Loucy (cell line): ENCODE measurements at regions not wholly inside any gene's neighbourhood (a gene's known extent, or its start where the extent isn't known, plus 50 kb on each side); places are given as distances from the start of the nearest gene placed in this dataset.

ENCODE experiments used
- H2AFZ ChIP-seq: fragments of 200-600 bp; sonication (generic); 2 replicates; pipeline ENCODE4 v1.6.0; 2016; ENCODE audit warnings: antibody characterized with exemption, mild to moderate bottlenecking, low read length, moderate library complexity
- H3F3A ChIP-seq: fragments of 200-600 bp; 2 replicates; pipeline ENCODE4 v1.6.0; 2016; ENCODE audit warnings: antibody characterized with exemption, low read depth, mild to moderate bottlenecking
- H3K27me3 ChIP-seq: fragments of 200-600 bp; sonication (generic); 2 replicates; pipeline ENCODE4 v1.6.1; 2014; ENCODE audit warnings: low read length, mild to moderate bottlenecking; ENCODE audit not compliant: insufficient read depth, poor library complexity, severe bottlenecking
- H3K36me3 ChIP-seq: fragments of 200-600 bp; sonication (generic); 2 replicates; pipeline ENCODE4 v1.6.1; 2016; ENCODE audit warnings: low read length; ENCODE audit not compliant: insufficient read depth
- H3K4me1 ChIP-seq: fragments of 200-600 bp; sonication (generic); 2 replicates; pipeline ENCODE4 v1.5.1; 2014; ENCODE audit warnings: low read length, mild to moderate bottlenecking; ENCODE audit not compliant: insufficient read depth, poor library complexity, severe bottlenecking
- H3K4me2 ChIP-seq: fragments of 200-600 bp; sonication (generic); 2 replicates; pipeline ENCODE4 v1.6.0; 2014; ENCODE audit warnings: antibody characterized with exemption, low read length, low read depth, mild to moderate bottlenecking; ENCODE audit not compliant: poor library complexity, severe bottlenecking
- H3K4me3 ChIP-seq: fragments of 200-600 bp; sonication (generic); 2 replicates; pipeline ENCODE4 v1.5.1; 2014; ENCODE audit warnings: low read length, mild to moderate bottlenecking, mixed read lengths; ENCODE audit not compliant: poor library complexity, severe bottlenecking
- H3K79me2 ChIP-seq: fragments of 200-600 bp; sonication (generic); 2 replicates; pipeline ENCODE4 v1.6.1; 2014; ENCODE audit warnings: low read length; ENCODE audit not compliant: insufficient read depth
- H3K9ac ChIP-seq: fragments of 200-600 bp; sonication (generic); 2 replicates; pipeline ENCODE4 v1.6.0; 2014; ENCODE audit warnings: mild to moderate bottlenecking, low read depth, low read length, moderate library complexity; ENCODE audit not compliant: poor library complexity, severe bottlenecking
- H3K9me2 ChIP-seq: fragments of 200-600 bp; sonication (generic); replicated peaks from 2 replicates; pipeline ENCODE4 v1.6.1; 2016; ENCODE audit warnings: low read depth, low read length, mixed read lengths
- H3K9me3 ChIP-seq: fragments of 200-600 bp; sonication (generic); 2 replicates; pipeline ENCODE4 v1.6.1; 2014; ENCODE audit warnings: mild to moderate bottlenecking, antibody characterized with exemption, low read length, low read depth; ENCODE audit not compliant: insufficient read depth
- H4K20me1 ChIP-seq: fragments of 200-600 bp; sonication (generic); 2 replicates; pipeline ENCODE4 v1.6.0; 2014; ENCODE audit warnings: antibody characterized with exemption, low read length, mild to moderate bottlenecking; ENCODE audit not compliant: insufficient read depth, poor library complexity, severe bottlenecking
- CTCF ChIP-seq: fragments of 200-600 bp; sonication (generic); conservative IDR thresholded peaks from 2 replicates; pipeline ENCODE4 v1.5.1; 2014; ENCODE audit warnings: mild to moderate bottlenecking, antibody characterized with exemption, low read length
- EZH2phosphoT487 ChIP-seq: fragments of 200-600 bp; IDR thresholded peaks from 2 replicates; pipeline ENCODE4 v1.6.1; 2018; ENCODE audit warnings: antibody characterized with exemption, mild to moderate bottlenecking, moderate library complexity, borderline replicate concordance

- H2AFZ ChIP-seq: 0 out of 2 replicates have a peak overlapping the region, but pooled peaks have one; percentile 23
- no peak for TF ChIP-seq EZH2phosphoT487
- peak; percentile 71 for TF ChIP-seq CTCF
- H3K4me1 ChIP-seq: peaks cover 36% of the 10 kb centered on the region
- no peaks in the 10 kb centered on the region for H3K36me3 ChIP-seq
- no peak overlapping the region for H3K4me3 ChIP-seq
- no peaks in the 10 kb centered on the region for H3K9me3 ChIP-seq
- no peak overlapping the region for H3K4me2 ChIP-seq
- no peak overlapping the region for H3K9ac ChIP-seq
- H4K20me1 ChIP-seq: no peaks in the 10 kb centered on the region
- no peaks in the 10 kb centered on the region for H3K9me2 ChIP-seq
- no peaks in the 10 kb centered on the region for H3K27me3 ChIP-seq
- no peaks in the 10 kb centered on the region for H3K79me2 ChIP-seq
- no peaks in the 10 kb centered on the region for H3F3A ChIP-seq
Measured at GRCh38 chr1:65717815-65718454, 74.8 kb upstream of the PDE4B start.

- Histone ChIP-seq H3K4me3 (no peak overlapping the region), H3K9ac (no peak overlapping the region), H3K9me2 (no peaks in the 10 kb centered on the region), H4K20me1 (no peaks in the 10 kb centered on the region), H3K36me3 (no peaks in the 10 kb centered on the region), H3K4me1 (peaks cover 38% of the 10 kb centered on the region), H3K79me2 (no peaks in the 10 kb centered on the region), H2AFZ (no peak overlapping the region), H3K9me3 (no peaks in the 10 kb centered on the region), H3K4me2 (no peak overlapping the region), H3F3A (no peaks in the 10 kb centered on the region), H3K27me3 (no peaks in the 10 kb centered on the region)
- no peak for TF ChIP-seq EZH2phosphoT487
- TF ChIP-seq CTCF: no peak
Measured at GRCh38 chr1:65719391-65719790, 73.3 kb upstream of the PDE4B start.

GRCh38 chr1:65722461-65722860 lies 70.2 kb upstream of the PDE4B start:
- H3K9me3 ChIP-seq: no peaks in the 10 kb centered on the region
- peak overlapping the region; percentile 18 for H3K9ac ChIP-seq
- no peaks in the 10 kb centered on the region for H4K20me1 ChIP-seq
- H3K36me3 ChIP-seq: no peaks in the 10 kb centered on the region
- H3K79me2 ChIP-seq: no peaks in the 10 kb centered on the region
- H3K4me2 ChIP-seq: peak overlapping the region; percentile 70
- H2AFZ ChIP-seq: no peak overlapping the region; the same call in 1 of the 2 replicates
- H3K27me3 ChIP-seq: no peaks in the 10 kb centered on the region
- no peak for TF ChIP-seq EZH2phosphoT487
- no peak for TF ChIP-seq CTCF
- no peaks in the 10 kb centered on the region for H3K9me2 ChIP-seq
- no peaks in the 10 kb centered on the region for H3F3A ChIP-seq
- H3K4me1 ChIP-seq: peaks cover 38% of the 10 kb centered on the region
- H3K4me3 ChIP-seq: peak overlapping the region; percentile 56
